Uterus (tissue), 2 donors: ENCODE measurements at regions not wholly inside any gene's neighbourhood (a gene's known extent, or its start where the extent isn't known, plus 50 kb on each side); places are given as distances from the start of the nearest gene placed in this dataset.

Experiments
- POLR2A ChIP-seq, 2 donors: fragments of 450-650 bp; IDR thresholded peaks; one replicate each; pipeline ENCODE4 v1.6.1; 2016; ENCODE audit warnings: antibody characterized with exemption in 2 of 2, mild to moderate bottlenecking in 1 of 2, moderate library complexity in 1 of 2
- TF ChIP-seq, protein P1 (sequence below), 4 experiments: fragments of 200-600 bp in 2 of 4; fragments of 450-650 bp in 2 of 4; sonication (generic) in 2 of 4; IDR thresholded peaks; one replicate each; pipeline ENCODE4 v1.5.1; 2016 to 2019; ENCODE audit warnings: antibody characterized with exemption in 4 of 4, mild to moderate bottlenecking in 2 of 4, moderate library complexity in 1 of 4

DNA sequence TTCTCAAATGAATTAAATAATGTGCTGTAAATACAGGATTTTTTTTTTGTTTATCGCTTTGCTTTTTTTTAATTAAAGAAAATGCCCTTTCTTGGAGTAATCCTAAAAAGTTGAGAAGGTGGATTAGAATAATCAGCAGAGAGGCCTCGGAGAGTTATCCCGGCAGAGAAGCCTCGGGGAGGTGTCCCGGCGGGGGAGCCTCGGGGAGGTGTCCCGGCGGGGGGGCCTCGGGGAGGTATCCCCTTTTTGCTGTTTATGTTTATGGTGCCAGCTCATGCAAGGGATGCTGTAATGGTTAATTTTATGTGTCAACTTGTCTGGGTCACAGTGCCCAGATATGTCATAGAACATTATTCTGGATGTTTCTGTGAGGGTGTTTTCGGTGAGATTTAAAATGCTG is 263.0 kb upstream of the TRIB2 start:
- no peak for TF ChIP-seq POLR2A (IDR thresholded peaks at IDR 0.05)
- TF ChIP-seq, protein P1, sequence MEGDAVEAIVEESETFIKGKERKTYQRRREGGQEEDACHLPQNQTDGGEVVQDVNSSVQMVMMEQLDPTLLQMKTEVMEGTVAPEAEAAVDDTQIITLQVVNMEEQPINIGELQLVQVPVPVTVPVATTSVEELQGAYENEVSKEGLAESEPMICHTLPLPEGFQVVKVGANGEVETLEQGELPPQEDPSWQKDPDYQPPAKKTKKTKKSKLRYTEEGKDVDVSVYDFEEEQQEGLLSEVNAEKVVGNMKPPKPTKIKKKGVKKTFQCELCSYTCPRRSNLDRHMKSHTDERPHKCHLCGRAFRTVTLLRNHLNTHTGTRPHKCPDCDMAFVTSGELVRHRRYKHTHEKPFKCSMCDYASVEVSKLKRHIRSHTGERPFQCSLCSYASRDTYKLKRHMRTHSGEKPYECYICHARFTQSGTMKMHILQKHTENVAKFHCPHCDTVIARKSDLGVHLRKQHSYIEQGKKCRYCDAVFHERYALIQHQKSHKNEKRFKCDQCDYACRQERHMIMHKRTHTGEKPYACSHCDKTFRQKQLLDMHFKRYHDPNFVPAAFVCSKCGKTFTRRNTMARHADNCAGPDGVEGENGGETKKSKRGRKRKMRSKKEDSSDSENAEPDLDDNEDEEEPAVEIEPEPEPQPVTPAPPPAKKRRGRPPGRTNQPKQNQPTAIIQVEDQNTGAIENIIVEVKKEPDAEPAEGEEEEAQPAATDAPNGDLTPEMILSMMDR (IDR thresholded peaks at IDR 0.05): no peak
